ENCODE measurements at regions not wholly inside any gene's neighbourhood (a gene's known extent, or its start where the extent isn't known, plus 50 kb on each side); places are given as distances from the start of the nearest gene placed in this dataset.

GRCh38 chr1:36609241-36610027 lies 126.7 kb upstream of the CSF3R start:
- WGBS, 2 experiments (ENCODE audit: extremely low coverage in 1 of 2, insufficient coverage in 1 of 2, insufficient read length in 1 of 2, insufficient replicate concordance in 2 of 2, low coverage in 1 of 2, low lambda C conversion rate in 2 of 2, missing lambda C conversion rate in 1 of 2): 49% methylated on average over 6 of the region's 6 CpGs; no CpG with 5 or more reads in 1 of the 2 experiments
- no peak overlapping the region for H3K56ac ChIP-seq (replicated peaks; ENCODE audit: insufficient read length, low read depth, low read length)
- no peak overlapping the region for H2BK20ac ChIP-seq (ENCODE audit: low read length)
- no peak overlapping the region for H3K18ac ChIP-seq (ENCODE audit: extremely low read depth, low read length)
- FAIRE-seq (peak; percentile 84), DNase-seq (ENCODE audit: low read depth in 1 of 2, low spot score in 2 of 2) (peak; percentile 47 to 85)
- H2BK15ac ChIP-seq (ENCODE audit: low read length): no peak overlapping the region
- H2BK5ac ChIP-seq (ENCODE audit: low read depth, low read length): no peak overlapping the region
- H4K91ac ChIP-seq (replicated peaks; ENCODE audit: insufficient read length, low read length): no peak overlapping the region
- ChIA-PET POLR2A (ENCODE audit: partially characterized antibody) (no interaction called here), CTCF (ENCODE audit: partially characterized antibody) (interaction anchor here (0.6 to 25.9 kb wide), 50 partner anchors 9 to 825 kb away, joined by 3 to 303 read pairs (median 4); no protein-coding TSS in a partner anchor)
- peaks cover 0 to 2% (median 0%) of the 10 kb centered on the region in 4 experiments; a peak in 1 of 7 replicates for H3K27me3 ChIP-seq (replicated peaks in 1 of 4; ENCODE audit: control insufficient read depth in 3 of 4, extremely low read depth in 1 of 4, insufficient read depth in 3 of 4, low read length in 3 of 4)
- no peaks in the 10 kb centered on the region for H3K36me3 ChIP-seq (ENCODE audit: control insufficient read depth in 2 of 4, insufficient read depth in 4 of 4, low read length in 3 of 4)
- no peak overlapping the region for H3K23ac ChIP-seq (ENCODE audit: insufficient read length)
- no peak overlapping the region for H2BK120ac ChIP-seq (replicated peaks; ENCODE audit: low read depth, low read length)
- H3K27ac ChIP-seq (ENCODE audit: low read depth, low read length): no peak overlapping the region
- H4K8ac ChIP-seq (ENCODE audit: extremely low read depth, insufficient read depth, low read length): no peak overlapping the region
- no peak overlapping the region for H4K5ac ChIP-seq (ENCODE audit: insufficient read length, low read depth, low read length)
- H3K23me2 ChIP-seq (ENCODE audit: low read depth, low read length): 0 out of 2 replicates have a peak, but pooled peaks cover 6% of the 10 kb centered on the region
- no peak overlapping the region for H3K14ac ChIP-seq (ENCODE audit: insufficient read length)
- H3K79me2 ChIP-seq (ENCODE audit: control insufficient read depth in 1 of 2, insufficient read depth in 2 of 2, low read length in 2 of 2): no peaks in the 10 kb centered on the region
- H3K9ac ChIP-seq (replicated peaks in 1 of 4; ENCODE audit: extremely low read depth in 1 of 4, low read depth in 3 of 4, low read length in 3 of 4): no peak overlapping the region
- no peak overlapping the region for H3K4ac ChIP-seq (replicated peaks; ENCODE audit: insufficient read length, low read depth, low read length)
- H4K20me1 ChIP-seq (replicated peaks in 1 of 2; ENCODE audit: control insufficient read depth in 1 of 2, insufficient read depth in 2 of 2, low read length in 2 of 2): peaks cover 0 to 5% of the 10 kb centered on the region in 2 experiments
- no peak overlapping the region for H2AFZ ChIP-seq (ENCODE audit: low read length)
- no peaks in the 10 kb centered on the region for H3K9me3 ChIP-seq (ENCODE audit: insufficient read depth in 2 of 2, low read depth in 1 of 2, low read length in 1 of 2)
- no peak overlapping the region for H3K4me3 ChIP-seq (ENCODE audit: extremely low read depth in 1 of 4, insufficient read depth in 2 of 4, low read depth in 3 of 4, low read length in 4 of 4)
- H2AK5ac ChIP-seq (ENCODE audit: low read depth, low read length): no peak overlapping the region
- no peak overlapping the region for H2BK12ac ChIP-seq (ENCODE audit: low read depth, low read length)
- H3K4me1 ChIP-seq (replicated peaks in 1 of 4; ENCODE audit: control insufficient read depth in 3 of 4, insufficient read depth in 4 of 4, low read length in 3 of 4): no peaks in the 10 kb centered on the region; a peak in 1 of 7 replicates
- no peaks in the 10 kb centered on the region for H3K79me1 ChIP-seq (ENCODE audit: low read depth, low read length)
- no peak overlapping the region for H3K4me2 ChIP-seq (ENCODE audit: insufficient read depth in 1 of 2, low read depth in 2 of 2, low read length in 2 of 2)
- TF ChIP-seq CTCF (IDR thresholded peaks at IDR 0.05; ENCODE audit: control extremely low read depth in 1 of 3, insufficient read depth in 1 of 3, low read depth in 1 of 3, low read length in 3 of 3): peak; percentile 92 to 95 (median 93)
- no peak for TF ChIP-seq ATF3 (IDR thresholded peaks at IDR 0.05; ENCODE audit: insufficient read depth, low read depth, low read length)
- TF ChIP-seq RAD21 (IDR thresholded peaks at IDR 0.05 in 1 of 2, conservative IDR thresholded peaks at IDR 0.05 in 1 of 2; ENCODE audit: low read depth in 2 of 2, low read length in 2 of 2): peak; percentile 96 to 97
- peak; percentile 12 for TF ChIP-seq NANOG (IDR thresholded peaks at IDR 0.05; ENCODE audit: insufficient read depth, low read depth, low read length, poor library complexity, severe bottlenecking)
- TF ChIP-seq TEAD4 (IDR thresholded peaks at IDR 0.05; ENCODE audit: low read depth, low read length): peak; percentile 67; the same call in 1 of the 2 replicates

All from H1 (cell line).